Stomach (tissue), 8 donors: ENCODE measurements at regions not wholly inside any gene's neighbourhood (a gene's known extent, or its start where the extent isn't known, plus 50 kb on each side); places are given as distances from the start of the nearest gene placed in this dataset.

Experiments used
- DNase-seq, 2 donors: peaks; one replicate each; pipeline versions ENCODE4 v3.0.0 to v3.0.0-alpha.2; 2013 to 2019
- H3K27ac ChIP-seq, 5 donors: fragments of 200-600 bp in 4 of 5; sonication (generic) in 4 of 5; one replicate each; pipeline ENCODE4 v1.5.1; 2013 to 2019; ENCODE audit warnings: mild to moderate bottlenecking in 1 of 5, moderate library complexity in 1 of 5
- H3K27me3 ChIP-seq, 3 donors: fragments of 200-600 bp; sonication (generic); one replicate each; pipeline ENCODE4 v1.5.1; 2017 to 2019; ENCODE audit warnings: mixed run types in 1 of 3
- H3K36me3 ChIP-seq, 4 donors: fragments of 200-600 bp; sonication (generic); 1 replicate in 3 of 4; 2 replicates in 1 of 4; pipeline ENCODE4 v1.5.1; 2016 to 2019
- H3K4me1 ChIP-seq, 4 donors: fragments of 200-600 bp; sonication (generic); one replicate each; pipeline ENCODE4 v1.5.1; 2016 to 2019
- H3K4me3 ChIP-seq, 4 donors: fragments of 200-600 bp; sonication (generic) in 3 of 4; one replicate each; pipeline ENCODE4 v1.5.1; 2016 to 2019; ENCODE audit warnings: mild to moderate bottlenecking in 1 of 4
- H3K9me3 ChIP-seq, 4 donors: fragments of 200-600 bp; sonication (generic); one replicate each; pipeline ENCODE4 v1.5.1; 2016 to 2019
- CTCF ChIP-seq, 7 experiments: fragments of 450-650 bp in 4 of 7; fragments of 200-600 bp in 3 of 7; sonication (generic) in 3 of 7; IDR thresholded peaks; one replicate each; pipeline ENCODE4 v1.5.1; 2016 to 2019; ENCODE audit warnings: antibody characterized with exemption in 7 of 7, control low read depth in 2 of 7, mild to moderate bottlenecking in 1 of 7
- EP300 ChIP-seq: sonication (generic); formaldehyde crosslinking; IDR thresholded peaks from one replicate; pipeline ENCODE4 v1.6.1; 2017; ENCODE audit warnings: antibody characterized with exemption
- POLR2A ChIP-seq, 4 donors: fragments of 450-650 bp; IDR thresholded peaks; one replicate each; pipeline ENCODE4 v1.6.1; 2016; ENCODE audit warnings: antibody characterized with exemption in 4 of 4, control low read depth in 2 of 4, mild to moderate bottlenecking in 1 of 4, moderate library complexity in 1 of 4
- POLR2AphosphoS5 ChIP-seq, 3 donors: sonication (generic); formaldehyde crosslinking; IDR thresholded peaks; one replicate each; pipeline ENCODE4 v1.6.1; 2016; ENCODE audit warnings: antibody characterized with exemption in 3 of 3
- WGBS, 5 donors: extraction: QIAGEN DNeasy Blood & Tissue Kit in 3 of 5; methylation state at CpG; one replicate each; pipeline versions ENCODE4 v1.1.5 to v1.1.7; 2013 to 2018; 5-methylcytosine and 5-hydroxymethylcytosine counted together
- intact Hi-C: fragments of 100-400 bp; cut with DNase I; formaldehyde crosslinking; loops from one replicate; pipeline ENCODE4 v1.15.1; 2023; ENCODE audit warnings: low total_unique reads
- donor health status: healthy with polysubstance abuse.
- donor health status: Bipolar disorder and iron deficiency.
- donor health status: healthy.

- Histone ChIP-seq H3K27ac (no peak overlapping the region), H3K36me3 (no peaks in the 10 kb centered on the region), H3K4me1 (peaks cover 0 to 4% (median 0%) of the 10 kb centered on the region in 4 donors), H3K27me3 (no peaks in the 10 kb centered on the region), H3K9me3 (no peaks in the 10 kb centered on the region), H3K4me3 (no peak overlapping the region)
- TF ChIP-seq POLR2AphosphoS5 (IDR thresholded peaks at IDR 0.05), result no peak
- TF ChIP-seq EP300, result no peak
- TF ChIP-seq CTCF (IDR thresholded peaks at IDR 0.05), result no peak
- TF ChIP-seq POLR2A (IDR thresholded peaks at IDR 0.05), result no peak
- intact Hi-C loops, result no loop called here
- 60 to 69% (median 63%) methylated on average over 3 of the region's 3 CpGs for WGBS, 5 donors
- DNase-seq, result no peak
These were observed 1326.0 kb upstream of the ZEB2 start for GRCh38 chr2:145845923-145846322.

GRCh38 chr2:145845207-145845894 is 1325.4 kb upstream of the ZEB2 start:
- Histone ChIP-seq H3K4me1 (peaks cover 0 to 4% (median 0%) of the 10 kb centered on the region in 4 donors), H3K36me3 (no peaks in the 10 kb centered on the region), H3K27ac (no peak overlapping the region), H3K4me3 (no peak overlapping the region), H3K9me3 (no peaks in the 10 kb centered on the region), H3K27me3 (no peaks in the 10 kb centered on the region)
- no peak for TF ChIP-seq POLR2AphosphoS5 (IDR thresholded peaks at IDR 0.05)
- TF ChIP-seq POLR2A (IDR thresholded peaks at IDR 0.05), result no peak
- TF ChIP-seq CTCF (IDR thresholded peaks at IDR 0.05), result no peak
- TF ChIP-seq EP300, result no peak
- WGBS, 5 donors, result 56 to 68% (median 62%) methylated on average over 2 of the region's 2 CpGs
- DNase-seq, result peak in 1 of 2 donors; percentile 8
- intact Hi-C loops, result no loop called here

GRCh38 chr2:145841973-145842372 is 1322.1 kb upstream of the ZEB2 start:
- H3K27ac ChIP-seq, result no peak overlapping the region
- intact Hi-C loops, result no loop called here
- no peak overlapping the region for H3K4me3 ChIP-seq
- 67 to 81% (median 78%) methylated on average over 3 of the region's 3 CpGs for WGBS, 5 donors
- H3K36me3 ChIP-seq, result no peaks in the 10 kb centered on the region
- no peak for DNase-seq
- H3K27me3 ChIP-seq, result no peaks in the 10 kb centered on the region
- H3K4me1 ChIP-seq, result peaks cover 0 to 4% (median 0%) of the 10 kb centered on the region in 4 donors
- no peaks in the 10 kb centered on the region for H3K9me3 ChIP-seq
- TF ChIP-seq CTCF (IDR thresholded peaks at IDR 0.05) (no peak), POLR2AphosphoS5 (IDR thresholded peaks at IDR 0.05) (no peak), EP300 (no peak), POLR2A (IDR thresholded peaks at IDR 0.05) (no peak)

- H3K4me1 ChIP-seq, result no peaks in the 10 kb centered on the region
- WGBS, 5 donors, result 47 to 68% (median 58%) methylated on average over 3 of the region's 3 CpGs
- H3K4me3 ChIP-seq, result no peak overlapping the region
- intact Hi-C loops, result no loop called here
- H3K9me3 ChIP-seq, result no peaks in the 10 kb centered on the region
- no peak for DNase-seq
- TF ChIP-seq EP300, result no peak
- H3K27me3 ChIP-seq, result no peaks in the 10 kb centered on the region
- no peak overlapping the region for H3K27ac ChIP-seq
- no peaks in the 10 kb centered on the region for H3K36me3 ChIP-seq
These were observed 1317.1 kb upstream of the ZEB2 start for GRCh38 chr2:145836986-145837385.

- no peak for TF ChIP-seq POLR2A (IDR thresholded peaks at IDR 0.05)
- TF ChIP-seq POLR2AphosphoS5 (IDR thresholded peaks at IDR 0.05), result no peak
- TF ChIP-seq EP300, result no peak
- WGBS, 5 donors, result 75 to 95% (median 89%) methylated on average over 1 of the region's 1 CpG
- Histone ChIP-seq H3K4me3 (no peak overlapping the region), H3K4me1 (no peaks in the 10 kb centered on the region), H3K27me3 (no peaks in the 10 kb centered on the region), H3K27ac (no peak overlapping the region), H3K36me3 (no peaks in the 10 kb centered on the region), H3K9me3 (no peaks in the 10 kb centered on the region)
- no peak for DNase-seq
- intact Hi-C loops, result no loop called here
These were observed 1315.7 kb upstream of the ZEB2 start for GRCh38 chr2:145835665-145836064.
